T-helper 2 cell treated with Interferon-gamma antibody and Interleukin-4, amounts not matched to agents 100 ng/mL and 5 ng/mL, for 36 hours (primary cell): ENCODE measurements at regions not wholly inside any gene's neighbourhood (a gene's known extent, or its start where the extent isn't known, plus 50 kb on each side); places are given as distances from the start of the nearest gene placed in this dataset.

ENCODE experiments used
- intact Hi-C: fragments of 100-400 bp; cut with micrococcal nuclease; formaldehyde crosslinking; loops from one replicate; pipeline ENCODE4 v1.15.1; 2023

GRCh38 chr1:21347072-21347581 lies 56.9 kb upstream of the ECE1 start:
- intact Hi-C loops, result loop anchor here (10.0 kb wide), 1 partner anchor 438 kb away; the partner anchor contains the start of gene USP48

GRCh38 chr1:21346365-21347071 lies 56.3 kb upstream of the ECE1 start:
- intact Hi-C loops, result loop anchor here (10.0 kb wide), 1 partner anchor 438 kb away; the partner anchor contains the start of gene USP48

- intact Hi-C loops, result loop anchor here (10.0 kb wide), 1 partner anchor 440 kb away; the partner anchor contains the start of gene USP48
These were observed 54.6 kb upstream of the ECE1 start for GRCh38 chr1:21344750-21345443.

GRCh38 chr1:21344098-21344749 lies 54.0 kb upstream of the ECE1 start:
- intact Hi-C loops, result loop anchor here (10.0 kb wide), 1 partner anchor 441 kb away; the partner anchor contains the start of gene USP48

GRCh38 chr1:21342961-21343838 lies 52.9 kb upstream of the ECE1 start:
- intact Hi-C loops, result loop anchor here (1.0 to 10.0 kb wide), 3 partner anchors 9 to 442 kb away; partner anchors contain the start of gene USP48

GRCh38 chr1:21341517-21342078 lies 51.3 kb upstream of the ECE1 start:
- intact Hi-C loops, result loop anchor here (10.0 kb wide), 1 partner anchor 443 kb away; the partner anchor contains the start of gene USP48

- intact Hi-C loops, result loop anchor here (10.0 kb wide), 1 partner anchor 444 kb away; the partner anchor contains the start of gene USP48
These were observed 50.8 kb upstream of the ECE1 start for GRCh38 chr1:21341022-21341421.

GRCh38 chr1:21340230-21340945 lies 50.1 kb upstream of the ECE1 start:
- intact Hi-C loops, result loop anchor here (10.0 kb wide), 1 partner anchor 444 kb away; the partner anchor contains the start of gene USP48
